ENCODE measurements at regions not wholly inside any gene's neighbourhood (a gene's known extent, or its start where the extent isn't known, plus 50 kb on each side); places are given as distances from the start of the nearest gene placed in this dataset.
"Not testable (repeated sequence)": the region's sequence is repeated elsewhere in the genome, so short reads cannot be mapped to it uniquely, and the experiment has no call there.

- Histone ChIP-seq H3K27ac (ENCODE audit: insufficient read depth in 1 of 2, low read depth in 1 of 2, low read length in 2 of 2, poor library complexity in 1 of 2, severe bottlenecking in 2 of 2) (no peak overlapping the region), H3K9me3 (ENCODE audit: control extremely low read depth in 1 of 5, control insufficient read depth in 4 of 5, insufficient read depth in 2 of 5, low read depth in 1 of 5, low read length in 4 of 5) (no peaks in the 10 kb centered on the region), H3K4me1 (ENCODE audit: control extremely low read depth in 1 of 4, control insufficient read depth in 4 of 4, insufficient read depth in 4 of 4, low read length in 3 of 4) (peaks cover 0 to 8% (median 0%) of the 10 kb centered on the region in 4 experiments), H3K36me3 (ENCODE audit: control insufficient read depth in 4 of 4, insufficient read depth in 4 of 4, low read length in 3 of 4) (no peaks in the 10 kb centered on the region), H3K27me3 (replicated peaks in 2 of 5; ENCODE audit: control insufficient read depth in 4 of 5, insufficient read depth in 5 of 5, low read length in 4 of 5) (no peaks in the 10 kb centered on the region), H3K4me3 (ENCODE audit: control insufficient read depth in 1 of 7, extremely low read depth in 1 of 7, insufficient read depth in 4 of 7, low read depth in 2 of 7, low read length in 6 of 7) (no peak overlapping the region)
- ChIA-PET POLR2A (no interaction called here), CTCF (interaction anchor here (0.6 to 1.3 kb wide), 3 partner anchors 28 to 393 kb away, joined by 3 to 4 read pairs (median 4); no protein-coding TSS in a partner anchor)
- DNase-seq, result no peak
- 100% methylated on average over 1 of the region's 3 CpGs for WGBS (ENCODE audit: insufficient coverage)
Measured at GRCh38 chr12:65670775-65671174, 153.5 kb upstream of the HMGA2 start.

GRCh38 chr12:65672441-65672840, 151.8 kb upstream of the HMGA2 start:
- ChIA-PET CTCF (interaction anchor here (0.7 kb wide), 1 partner anchor 358 kb away, joined by 4 read pairs; no protein-coding TSS in a partner anchor), POLR2A (no interaction called here)
- Histone ChIP-seq H3K27ac (ENCODE audit: insufficient read depth in 1 of 2, low read depth in 1 of 2, low read length in 2 of 2, poor library complexity in 1 of 2, severe bottlenecking in 2 of 2) (no peak overlapping the region), H3K36me3 (ENCODE audit: control insufficient read depth in 4 of 4, insufficient read depth in 4 of 4, low read length in 3 of 4) (no peaks in the 10 kb centered on the region), H3K4me1 (ENCODE audit: control extremely low read depth in 1 of 4, control insufficient read depth in 4 of 4, insufficient read depth in 4 of 4, low read length in 3 of 4) (peaks cover 0 to 8% (median 0%) of the 10 kb centered on the region in 4 experiments), H3K27me3 (replicated peaks in 2 of 5; ENCODE audit: control insufficient read depth in 4 of 5, insufficient read depth in 5 of 5, low read length in 4 of 5) (no peaks in the 10 kb centered on the region), H3K9me3 (ENCODE audit: control extremely low read depth in 1 of 5, control insufficient read depth in 4 of 5, insufficient read depth in 2 of 5, low read depth in 1 of 5, low read length in 4 of 5) (no peaks in the 10 kb centered on the region), H3K4me3 (ENCODE audit: control insufficient read depth in 1 of 7, extremely low read depth in 1 of 7, insufficient read depth in 4 of 7, low read depth in 2 of 7, low read length in 6 of 7) (no peak overlapping the region)
- 100% methylated on average over 3 of the region's 4 CpGs for WGBS (ENCODE audit: insufficient coverage)
- DNase-seq, result no peak

GRCh38 chr12:65673156-65673690, 151.1 kb upstream of the HMGA2 start:
- POLR2A ChIA-PET, result no interaction called here

GRCh38 chr12:65673732-65674131, 150.6 kb upstream of the HMGA2 start:
- no peaks in the 10 kb centered on the region for H3K4me1 ChIP-seq (ENCODE audit: control extremely low read depth in 1 of 4, control insufficient read depth in 4 of 4, insufficient read depth in 4 of 4, low read length in 3 of 4)
- H3K9me3 ChIP-seq (ENCODE audit: control extremely low read depth in 1 of 5, control insufficient read depth in 4 of 5, insufficient read depth in 2 of 5, low read depth in 1 of 5, low read length in 4 of 5), result no peaks in the 10 kb centered on the region
- H3K27ac ChIP-seq (ENCODE audit: insufficient read depth in 1 of 2, low read depth in 1 of 2, low read length in 2 of 2, poor library complexity in 1 of 2, severe bottlenecking in 2 of 2), result no peak overlapping the region
- POLR2A ChIA-PET, result no interaction called here
- H3K4me3 ChIP-seq (ENCODE audit: control insufficient read depth in 1 of 7, extremely low read depth in 1 of 7, insufficient read depth in 4 of 7, low read depth in 2 of 7, low read length in 6 of 7), result no peak overlapping the region
- H3K36me3 ChIP-seq (ENCODE audit: control insufficient read depth in 4 of 4, insufficient read depth in 4 of 4, low read length in 3 of 4), result no peaks in the 10 kb centered on the region
- CTCF ChIA-PET, result interaction anchor here (1.0 to 1.5 kb wide), 4 partner anchors 12 to 27 kb away, joined by 3 to 4 read pairs (median 3); no protein-coding TSS in a partner anchor
- H3K27me3 ChIP-seq (replicated peaks in 2 of 5; ENCODE audit: control insufficient read depth in 4 of 5, insufficient read depth in 5 of 5, low read length in 4 of 5), result no peaks in the 10 kb centered on the region
- peak in 2 of 3 donors; percentile 12 to 23 for DNase-seq

More at GRCh38 chr12:65673156-65673690, 151.1 kb upstream of the HMGA2 start:
- Histone ChIP-seq H3K27me3 (replicated peaks in 2 of 5; ENCODE audit: control insufficient read depth in 4 of 5, insufficient read depth in 5 of 5, low read length in 4 of 5) (no peaks in the 10 kb centered on the region), H3K9me3 (ENCODE audit: control extremely low read depth in 1 of 5, control insufficient read depth in 4 of 5, insufficient read depth in 2 of 5, low read depth in 1 of 5, low read length in 4 of 5) (no peaks in the 10 kb centered on the region), H3K36me3 (ENCODE audit: control insufficient read depth in 4 of 4, insufficient read depth in 4 of 4, low read length in 3 of 4) (no peaks in the 10 kb centered on the region), H3K4me1 (ENCODE audit: control extremely low read depth in 1 of 4, control insufficient read depth in 4 of 4, insufficient read depth in 4 of 4, low read length in 3 of 4) (peaks cover 0 to under 1% (median 0%) of the 10 kb centered on the region in 4 experiments), H3K4me3 (ENCODE audit: control insufficient read depth in 1 of 7, extremely low read depth in 1 of 7, insufficient read depth in 4 of 7, low read depth in 2 of 7, low read length in 6 of 7) (no peak overlapping the region), H3K27ac (ENCODE audit: insufficient read depth in 1 of 2, low read depth in 1 of 2, low read length in 2 of 2, poor library complexity in 1 of 2, severe bottlenecking in 2 of 2) (no peak overlapping the region)
- CTCF ChIA-PET, result interaction anchor here (1.0 to 1.5 kb wide), 4 partner anchors 12 to 27 kb away, joined by 3 to 4 read pairs (median 3); no protein-coding TSS in a partner anchor
- DNase-seq, result no peak

- no peaks in the 10 kb centered on the region for H3K4me1 ChIP-seq (ENCODE audit: control extremely low read depth in 1 of 4, control insufficient read depth in 4 of 4, insufficient read depth in 4 of 4, low read length in 3 of 4)
- H3K27ac ChIP-seq (ENCODE audit: insufficient read depth in 1 of 2, low read depth in 1 of 2, low read length in 2 of 2, poor library complexity in 1 of 2, severe bottlenecking in 2 of 2), result no peak overlapping the region
- no peak overlapping the region for H3K4me3 ChIP-seq (ENCODE audit: control insufficient read depth in 1 of 7, extremely low read depth in 1 of 7, insufficient read depth in 4 of 7, low read depth in 2 of 7, low read length in 6 of 7)
- POLR2A ChIA-PET, result no interaction called here
- CTCF ChIA-PET, result interaction anchor here (0.6 to 1.4 kb wide), 2 partner anchors 361 to 363 kb away, joined by 3 to 5 read pairs; no protein-coding TSS in a partner anchor
- DNase-seq, result no peak
- no peaks in the 10 kb centered on the region for H3K27me3 ChIP-seq (replicated peaks in 2 of 5; ENCODE audit: control insufficient read depth in 4 of 5, insufficient read depth in 5 of 5, low read length in 4 of 5)
- no peaks in the 10 kb centered on the region for H3K36me3 ChIP-seq (ENCODE audit: control insufficient read depth in 4 of 4, insufficient read depth in 4 of 4, low read length in 3 of 4)
- WGBS (ENCODE audit: insufficient coverage), result no CpG with 5 or more reads among the region's 1 CpG
- H3K9me3 ChIP-seq (ENCODE audit: control extremely low read depth in 1 of 5, control insufficient read depth in 4 of 5, insufficient read depth in 2 of 5, low read depth in 1 of 5, low read length in 4 of 5), result no peaks in the 10 kb centered on the region
Measured at GRCh38 chr12:65675141-65675621, 149.1 kb upstream of the HMGA2 start.

- whole genome bisulfite sequencing (ENCODE audit: insufficient coverage), result no CpG with 5 or more reads among the region's 4 CpGs
- DNase-seq; H3K4me3 ChIP-seq (ENCODE audit: control insufficient read depth in 1 of 7, extremely low read depth in 1 of 7, insufficient read depth in 4 of 7, low read depth in 2 of 7, low read length in 6 of 7); POLR2A ChIA-PET; H3K4me1 ChIP-seq (ENCODE audit: control extremely low read depth in 1 of 4, control insufficient read depth in 4 of 4, insufficient read depth in 4 of 4, low read length in 3 of 4); H3K36me3 ChIP-seq (ENCODE audit: control insufficient read depth in 4 of 4, insufficient read depth in 4 of 4, low read length in 3 of 4); H3K27me3 ChIP-seq (replicated peaks in 2 of 5; ENCODE audit: control insufficient read depth in 4 of 5, insufficient read depth in 5 of 5, low read length in 4 of 5); H3K9me3 ChIP-seq (ENCODE audit: control extremely low read depth in 1 of 5, control insufficient read depth in 4 of 5, insufficient read depth in 2 of 5, low read depth in 1 of 5, low read length in 4 of 5); H3K27ac ChIP-seq (ENCODE audit: insufficient read depth in 1 of 2, low read depth in 1 of 2, low read length in 2 of 2, poor library complexity in 1 of 2, severe bottlenecking in 2 of 2): not testable (repeated sequence)
- CTCF ChIA-PET, result interaction anchor here (0.7 kb wide), 1 partner anchor 360 kb away, joined by 3 read pairs; no protein-coding TSS in a partner anchor
Measured at GRCh38 chr12:65678172-65678571, 146.1 kb upstream of the HMGA2 start.

GRCh38 chr12:65681226-65681625, 143.1 kb upstream of the HMGA2 start:
- no peaks in the 10 kb centered on the region for H3K4me1 ChIP-seq (ENCODE audit: control extremely low read depth in 1 of 4, control insufficient read depth in 4 of 4, insufficient read depth in 4 of 4, low read length in 3 of 4)
- DNase-seq, result no peak
- no peak overlapping the region for H3K4me3 ChIP-seq (ENCODE audit: control insufficient read depth in 1 of 7, extremely low read depth in 1 of 7, insufficient read depth in 4 of 7, low read depth in 2 of 7, low read length in 6 of 7)
- CTCF ChIA-PET, result interaction anchor here (0.9 kb wide), 1 partner anchor 9 kb away, joined by 4 read pairs; no protein-coding TSS in a partner anchor
- H3K9me3 ChIP-seq (ENCODE audit: control extremely low read depth in 1 of 5, control insufficient read depth in 4 of 5, insufficient read depth in 2 of 5, low read depth in 1 of 5, low read length in 4 of 5), result no peaks in the 10 kb centered on the region
- no peaks in the 10 kb centered on the region for H3K27me3 ChIP-seq (replicated peaks in 2 of 5; ENCODE audit: control insufficient read depth in 4 of 5, insufficient read depth in 5 of 5, low read length in 4 of 5)
- POLR2A ChIA-PET, result no interaction called here
- whole genome bisulfite sequencing (ENCODE audit: insufficient coverage), result no CpG with 5 or more reads among the region's 1 CpG
- no peak overlapping the region for H3K27ac ChIP-seq (ENCODE audit: insufficient read depth in 1 of 2, low read depth in 1 of 2, low read length in 2 of 2, poor library complexity in 1 of 2, severe bottlenecking in 2 of 2)
- no peaks in the 10 kb centered on the region for H3K36me3 ChIP-seq (ENCODE audit: control insufficient read depth in 4 of 4, insufficient read depth in 4 of 4, low read length in 3 of 4)
